ENCODE measurements at regions not wholly inside any gene's neighbourhood (a gene's known extent, or its start where the extent isn't known, plus 50 kb on each side); places are given as distances from the start of the nearest gene placed in this dataset.
"Not testable (repeated sequence)": the region's sequence is repeated elsewhere in the genome, so short reads cannot be mapped to it uniquely, and the experiment has no call there.

DNA sequence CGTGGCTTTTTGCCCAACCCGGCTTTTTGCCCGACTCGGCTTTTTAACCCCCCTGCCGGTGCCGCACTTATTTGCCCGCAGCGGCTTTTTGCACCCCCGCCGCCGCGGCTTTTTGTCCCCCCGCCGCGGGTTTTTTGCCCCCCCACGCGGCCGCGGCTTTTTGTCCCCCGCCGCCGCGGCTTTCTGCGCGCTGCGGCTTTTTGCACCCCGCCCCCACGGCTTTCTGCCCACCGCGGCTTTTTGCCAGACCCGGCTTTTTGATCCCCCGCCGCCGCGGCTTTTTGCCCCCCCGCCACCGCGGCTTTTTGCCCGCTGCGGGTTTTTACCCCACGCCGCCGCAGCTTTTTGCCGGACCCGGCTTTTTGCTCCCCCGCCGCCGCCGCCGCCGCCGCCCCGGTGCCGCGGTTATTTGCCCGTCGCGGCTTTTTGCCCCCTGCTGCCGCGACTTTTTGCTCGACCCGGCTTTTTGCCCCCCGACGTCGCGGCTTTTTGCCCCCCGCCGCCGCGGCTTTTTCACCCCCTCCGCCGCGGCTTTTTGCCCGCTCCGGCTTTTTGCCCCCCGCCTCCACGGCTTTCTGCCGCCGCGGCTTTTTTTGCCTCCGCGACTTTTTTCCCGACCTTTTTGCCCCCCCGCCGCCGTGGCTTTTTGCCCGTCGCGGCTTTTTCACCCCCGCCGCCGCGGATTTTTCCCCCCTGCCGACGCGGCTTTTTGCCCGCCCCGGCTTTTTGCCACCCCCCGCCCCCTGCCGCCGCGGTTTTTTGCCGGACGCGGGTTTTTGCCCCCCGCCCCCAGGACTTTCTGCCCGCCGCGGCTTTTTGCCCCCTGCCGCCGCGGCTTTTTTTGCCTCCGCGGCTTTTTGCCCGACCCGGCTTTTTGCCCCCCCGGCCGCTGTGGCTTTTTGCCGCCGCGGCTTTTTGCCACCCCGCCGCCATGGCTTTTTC, 2786.5 kb downstream of the RPIA start:
- DNase-seq (ENCODE audit: low spot score) = peak; percentile 38
- in situ Hi-C loops (cut with MboI; ENCODE audit: low sequenced_read_pairs, unreplicated experiment) = no loop called here
- TF ChIP-seq, protein P1, sequence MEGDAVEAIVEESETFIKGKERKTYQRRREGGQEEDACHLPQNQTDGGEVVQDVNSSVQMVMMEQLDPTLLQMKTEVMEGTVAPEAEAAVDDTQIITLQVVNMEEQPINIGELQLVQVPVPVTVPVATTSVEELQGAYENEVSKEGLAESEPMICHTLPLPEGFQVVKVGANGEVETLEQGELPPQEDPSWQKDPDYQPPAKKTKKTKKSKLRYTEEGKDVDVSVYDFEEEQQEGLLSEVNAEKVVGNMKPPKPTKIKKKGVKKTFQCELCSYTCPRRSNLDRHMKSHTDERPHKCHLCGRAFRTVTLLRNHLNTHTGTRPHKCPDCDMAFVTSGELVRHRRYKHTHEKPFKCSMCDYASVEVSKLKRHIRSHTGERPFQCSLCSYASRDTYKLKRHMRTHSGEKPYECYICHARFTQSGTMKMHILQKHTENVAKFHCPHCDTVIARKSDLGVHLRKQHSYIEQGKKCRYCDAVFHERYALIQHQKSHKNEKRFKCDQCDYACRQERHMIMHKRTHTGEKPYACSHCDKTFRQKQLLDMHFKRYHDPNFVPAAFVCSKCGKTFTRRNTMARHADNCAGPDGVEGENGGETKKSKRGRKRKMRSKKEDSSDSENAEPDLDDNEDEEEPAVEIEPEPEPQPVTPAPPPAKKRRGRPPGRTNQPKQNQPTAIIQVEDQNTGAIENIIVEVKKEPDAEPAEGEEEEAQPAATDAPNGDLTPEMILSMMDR (IDR thresholded peaks at IDR 0.05; ENCODE audit: borderline replicate concordance, control extremely low read depth, extremely low read depth, insufficient read depth, missing control alignments) = no peak

DNA sequence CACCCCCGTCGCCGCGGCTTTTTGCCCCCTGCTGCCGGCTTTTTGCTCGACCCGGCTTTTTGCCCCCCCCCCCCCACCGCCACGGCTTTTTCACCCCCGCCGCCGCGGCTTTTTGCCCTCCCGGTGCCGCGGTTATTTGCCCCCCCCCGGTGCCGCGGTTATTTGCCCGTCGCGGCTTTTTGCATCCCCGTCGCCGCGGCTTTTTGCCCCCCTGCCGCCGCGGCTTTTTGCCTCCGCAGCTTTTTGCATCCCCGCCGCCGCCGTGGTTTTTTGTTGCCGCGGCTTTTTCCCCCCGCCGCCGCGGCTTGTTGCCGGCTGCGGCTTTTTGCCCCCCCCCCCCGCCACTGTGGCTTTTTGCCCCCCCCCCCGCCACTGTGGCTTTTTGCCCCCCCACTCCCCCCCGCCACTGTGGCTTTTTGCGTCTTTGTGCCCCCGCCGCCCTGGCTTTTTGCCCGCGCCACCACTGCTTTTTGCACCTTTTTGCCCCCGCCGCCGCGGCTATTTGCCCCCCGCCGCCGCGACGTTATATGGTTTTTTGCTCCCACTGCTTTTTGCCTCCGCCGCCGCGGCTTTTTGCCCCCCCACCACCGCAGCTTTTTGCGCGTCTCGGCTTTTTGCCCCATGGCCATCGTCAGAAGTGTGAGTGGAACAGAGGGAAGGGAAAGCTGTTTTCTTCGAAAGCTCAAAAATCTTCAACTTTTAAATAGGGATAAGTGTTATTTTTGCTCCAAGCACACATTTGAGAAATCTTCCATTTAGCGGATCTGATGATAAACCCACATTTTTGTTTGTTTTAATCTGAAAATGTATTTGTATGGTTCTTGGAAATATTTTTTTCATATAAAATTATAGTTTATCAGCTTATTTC, 2787.6 kb downstream of the RPIA start:
- in situ Hi-C loops (cut with MboI; ENCODE audit: low sequenced_read_pairs, unreplicated experiment); DNase-seq (ENCODE audit: low spot score): not testable (repeated sequence)

DNA sequence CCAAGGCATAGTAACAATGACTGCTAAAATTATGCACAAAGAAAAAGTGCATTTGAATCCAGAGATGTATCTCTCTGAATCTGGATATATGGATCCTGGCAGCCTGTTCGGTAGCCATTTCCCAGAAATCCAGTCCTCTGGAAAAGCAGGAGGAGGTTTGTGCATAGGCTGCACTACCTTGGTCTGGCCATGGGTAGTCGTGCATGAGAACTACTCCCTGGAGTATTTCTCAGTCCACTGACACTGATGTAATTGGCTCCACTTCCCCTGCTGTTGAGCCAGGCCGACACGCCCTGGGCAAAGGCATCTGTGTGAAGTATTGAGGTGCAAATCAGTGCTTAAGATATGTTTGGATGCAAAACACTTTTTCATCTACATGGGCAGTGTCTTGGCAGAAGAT, 2793.8 kb downstream of the RPIA start:
- in situ Hi-C loops (cut with MboI; ENCODE audit: low sequenced_read_pairs, unreplicated experiment); DNase-seq (ENCODE audit: low spot score): not testable (repeated sequence)

DNA sequence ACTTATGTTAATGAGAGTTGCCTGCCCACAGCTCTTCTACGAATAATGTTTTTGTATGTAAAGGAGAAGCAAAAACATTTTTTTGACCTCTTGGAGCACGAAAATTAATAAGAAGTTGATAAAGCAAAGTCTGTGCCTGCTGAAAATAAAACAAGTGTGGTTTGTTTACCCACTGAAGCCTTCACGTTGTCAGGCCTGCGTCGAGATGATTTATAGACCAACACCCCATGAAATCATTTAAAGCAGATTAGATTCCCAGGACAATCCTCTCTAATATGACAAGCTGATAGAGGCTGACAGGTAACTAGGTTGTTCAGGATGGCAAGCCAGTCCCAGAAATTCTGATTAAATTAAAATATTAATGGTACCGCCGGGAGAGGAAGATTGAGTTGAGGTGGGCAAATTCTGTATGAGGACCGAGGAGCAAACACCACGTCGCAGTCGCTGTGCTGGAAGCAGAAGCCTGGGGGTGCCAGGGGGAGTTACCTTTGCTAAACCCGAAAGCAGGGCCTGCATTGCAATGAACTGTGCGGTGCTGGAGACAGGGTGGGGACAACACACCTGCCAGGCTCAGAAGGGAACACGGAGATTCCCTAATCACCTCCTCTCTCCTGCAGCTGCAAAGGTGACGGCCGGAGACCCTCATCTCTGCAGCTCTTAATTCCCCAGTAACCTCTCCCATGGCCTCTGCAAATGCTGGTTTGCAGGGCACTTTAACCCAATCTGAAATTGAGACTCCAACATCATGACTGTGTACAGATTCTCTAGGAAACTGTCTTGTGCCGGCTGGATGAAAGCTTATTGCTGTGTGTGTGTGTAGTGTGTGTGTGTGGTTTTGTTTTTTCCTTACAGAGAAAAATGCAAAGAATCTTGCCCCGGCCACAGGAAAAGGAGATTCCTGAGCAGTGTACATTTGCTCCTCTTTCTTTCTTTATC, 2805.9 kb downstream of the RPIA start:
- in situ Hi-C loops (cut with MboI; ENCODE audit: low sequenced_read_pairs, unreplicated experiment); DNase-seq (ENCODE audit: low spot score): not testable (repeated sequence)

GRCh38 chr2:91498065-91498449, 2806.6 kb downstream of the RPIA start:
- in situ Hi-C loops (cut with MboI; ENCODE audit: low sequenced_read_pairs, unreplicated experiment); DNase-seq (ENCODE audit: low spot score): not testable (repeated sequence)

GRCh38 chr2:91498513-91499250, 2807.2 kb downstream of the RPIA start:
- DNase-seq (ENCODE audit: low spot score); in situ Hi-C loops (cut with MboI; ENCODE audit: low sequenced_read_pairs, unreplicated experiment): not testable (repeated sequence)

- in situ Hi-C loops (cut with MboI; ENCODE audit: low sequenced_read_pairs, unreplicated experiment); DNase-seq (ENCODE audit: low spot score): not testable (repeated sequence)
Measured at GRCh38 chr2:91499431-91500050, 2808.1 kb downstream of the RPIA start.

DNA sequence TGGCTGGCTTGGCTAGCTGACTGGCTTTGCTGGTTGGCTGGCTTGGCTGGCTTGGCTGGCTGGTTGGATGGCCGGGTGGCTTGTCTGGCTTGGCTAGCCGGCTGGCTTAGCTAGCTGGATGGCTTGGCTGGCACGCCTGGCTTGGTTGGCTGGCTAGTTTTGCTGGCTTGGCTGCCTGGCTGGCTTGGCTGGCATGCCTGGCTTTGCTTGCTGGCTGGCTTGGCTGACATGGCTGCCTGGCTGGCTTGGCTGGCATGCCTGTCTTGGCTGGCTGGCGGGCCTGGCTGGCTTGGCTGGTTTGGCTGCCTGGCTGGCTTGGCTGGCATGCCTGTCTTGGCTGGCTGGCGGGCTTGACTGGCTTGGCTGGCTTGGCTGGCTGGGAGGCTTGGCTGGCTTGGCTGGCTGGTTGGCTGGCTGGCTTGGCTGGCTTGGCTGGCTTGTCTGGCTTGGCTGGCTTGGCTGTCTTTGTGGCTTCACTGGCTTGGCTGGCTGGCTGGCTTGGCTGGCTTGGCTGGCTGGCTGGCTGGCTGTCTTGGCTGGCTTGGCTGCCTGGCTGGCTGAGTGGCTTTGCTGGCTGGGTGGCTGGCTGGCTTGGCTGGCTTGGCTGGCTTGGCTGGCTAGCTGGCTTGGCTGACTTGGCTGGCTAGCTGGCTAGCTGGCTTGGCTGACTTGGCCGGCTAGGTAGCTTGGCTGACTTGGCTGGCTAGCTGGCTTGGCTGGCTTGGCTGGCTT, 2808.9 kb downstream of the RPIA start:
- DNase-seq (ENCODE audit: low spot score); in situ Hi-C loops (cut with MboI; ENCODE audit: low sequenced_read_pairs, unreplicated experiment): not testable (repeated sequence)

DNA sequence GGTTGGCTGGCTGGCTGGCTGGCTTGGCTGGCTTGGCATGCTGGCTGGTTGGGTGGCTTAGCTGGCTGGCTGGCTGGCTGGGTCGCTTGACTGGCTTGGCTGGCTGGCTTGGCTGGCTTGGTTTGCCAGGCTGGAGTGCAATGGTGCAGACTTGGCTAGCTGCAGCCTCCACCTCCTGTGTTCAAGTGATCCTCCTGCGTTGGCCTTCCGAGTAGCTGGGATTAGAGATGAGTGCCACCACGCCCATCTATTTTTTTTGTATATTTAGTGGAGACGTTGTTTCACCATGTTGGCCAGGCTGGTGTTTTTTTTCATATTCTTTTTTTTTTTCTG, 2809.5 kb downstream of the RPIA start:
- in situ Hi-C loops (cut with MboI; ENCODE audit: low sequenced_read_pairs, unreplicated experiment) = not testable (repeated sequence)

GRCh38 chr2:91501481-91502080, 2810.1 kb downstream of the RPIA start:
- in situ Hi-C loops (cut with MboI; ENCODE audit: low sequenced_read_pairs, unreplicated experiment); DNase-seq (ENCODE audit: low spot score): not testable (repeated sequence)

More for the DNA sequence above, 2809.5 kb downstream of the RPIA start:
- DNase-seq (ENCODE audit: low spot score) = not testable (repeated sequence)

- DNase-seq (ENCODE audit: low spot score) = not testable (repeated sequence)
Measured at GRCh38 chr2:91503572-91503958, 2812.1 kb downstream of the RPIA start.

DNA sequence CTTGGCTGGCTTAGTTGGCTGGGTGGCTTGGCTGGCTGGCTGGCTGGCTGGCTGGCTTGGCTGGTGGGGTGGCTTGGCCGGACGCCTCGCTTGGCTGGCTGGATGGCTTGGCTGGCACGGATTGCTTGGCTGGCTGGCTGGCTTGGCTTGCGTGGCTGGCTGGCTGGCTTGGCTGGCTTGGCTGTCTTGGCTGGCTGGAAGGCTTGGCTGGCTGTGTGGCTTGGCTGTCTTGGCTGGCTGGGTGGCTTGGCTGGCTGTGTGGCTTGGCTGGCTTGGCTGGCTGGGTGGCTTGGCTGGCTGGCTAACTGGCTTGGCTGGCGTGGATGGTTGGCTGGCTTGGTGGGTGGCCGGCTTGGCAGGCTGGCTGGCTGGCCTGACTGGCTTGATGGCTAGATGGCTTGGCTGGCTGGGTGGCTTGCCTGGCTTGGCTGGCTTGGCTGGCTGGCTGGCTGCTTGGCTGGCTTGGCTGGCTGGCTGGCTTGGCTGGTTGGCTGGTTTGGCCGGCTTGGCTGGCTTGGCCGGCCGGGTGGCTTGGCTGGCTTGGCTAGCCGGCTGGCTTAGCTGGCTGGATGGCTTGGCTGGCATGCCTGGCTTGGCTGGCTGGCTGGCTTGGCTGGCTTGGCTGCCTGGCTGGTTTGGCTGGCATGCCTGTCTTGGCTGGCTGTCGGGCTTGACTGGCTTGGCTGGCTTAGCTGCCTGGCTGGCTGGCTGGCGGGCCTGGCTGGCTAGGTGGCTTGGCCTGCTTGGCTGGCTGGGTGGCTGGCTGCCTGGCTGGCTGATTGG, 2812.7 kb downstream of the RPIA start:
- DNase-seq (ENCODE audit: low spot score); in situ Hi-C loops (cut with MboI; ENCODE audit: low sequenced_read_pairs, unreplicated experiment): not testable (repeated sequence)

More at GRCh38 chr2:91503572-91503958, 2812.1 kb downstream of the RPIA start:
- in situ Hi-C loops (cut with MboI; ENCODE audit: low sequenced_read_pairs, unreplicated experiment) = not testable (repeated sequence)

GRCh38 chr2:91508816-91509215, 2817.3 kb downstream of the RPIA start:
- DNase-seq (ENCODE audit: low spot score); in situ Hi-C loops (cut with MboI; ENCODE audit: low sequenced_read_pairs, unreplicated experiment): not testable (repeated sequence)

GRCh38 chr2:91509276-91509675, 2817.8 kb downstream of the RPIA start:
- DNase-seq (ENCODE audit: low spot score); in situ Hi-C loops (cut with MboI; ENCODE audit: low sequenced_read_pairs, unreplicated experiment): not testable (repeated sequence)

All from GM13976 (cell line).